ENCODE measurements at regions not wholly inside any gene's neighbourhood (a gene's known extent, or its start where the extent isn't known, plus 50 kb on each side); places are given as distances from the start of the nearest gene placed in this dataset.

- ChIA-PET POLR2A (ENCODE audit: partially characterized antibody) (no interaction called here), CTCF (ENCODE audit: partially characterized antibody) (interaction anchor here (1.1 kb wide), 1 partner anchor 41 kb away, joined by 3 read pairs; no protein-coding TSS in a partner anchor)
- Histone ChIP-seq H3K14ac (ENCODE audit: insufficient read length) (no peak overlapping the region), H2BK12ac (ENCODE audit: low read depth, low read length) (no peak overlapping the region), H2BK120ac (replicated peaks; ENCODE audit: low read depth, low read length) (no peak overlapping the region), H3K23me2 (ENCODE audit: low read depth, low read length) (no peaks in the 10 kb centered on the region), H2AK5ac (ENCODE audit: low read depth, low read length) (no peak overlapping the region), H3K23ac (ENCODE audit: insufficient read length) (no peak overlapping the region), H3K79me1 (ENCODE audit: low read depth, low read length) (no peaks in the 10 kb centered on the region), H3K27me3 (replicated peaks in 1 of 4; ENCODE audit: control insufficient read depth in 3 of 4, extremely low read depth in 1 of 4, insufficient read depth in 3 of 4, low read length in 3 of 4) (no peaks in the 10 kb centered on the region), H4K91ac (replicated peaks; ENCODE audit: insufficient read length, low read length) (no peak overlapping the region), H2BK20ac (ENCODE audit: low read length) (no peak overlapping the region), H3K79me2 (ENCODE audit: control insufficient read depth in 1 of 2, insufficient read depth in 2 of 2, low read length in 2 of 2) (no peaks in the 10 kb centered on the region), H3K4me2 (ENCODE audit: insufficient read depth in 1 of 2, low read depth in 2 of 2, low read length in 2 of 2) (no peak overlapping the region), H2BK5ac (ENCODE audit: low read depth, low read length) (no peak overlapping the region), H3K18ac (ENCODE audit: extremely low read depth, low read length) (no peak overlapping the region), H2AFZ (ENCODE audit: low read length) (no peak overlapping the region), H3K9ac (replicated peaks in 1 of 4; ENCODE audit: extremely low read depth in 1 of 4, low read depth in 3 of 4, low read length in 3 of 4) (no peak overlapping the region), H3K4me1 (replicated peaks in 1 of 4; ENCODE audit: control insufficient read depth in 3 of 4, insufficient read depth in 4 of 4, low read length in 3 of 4) (no peaks in the 10 kb centered on the region), H3K4ac (replicated peaks; ENCODE audit: insufficient read length, low read depth, low read length) (no peak overlapping the region), H4K8ac (ENCODE audit: extremely low read depth, insufficient read depth, low read length) (no peak overlapping the region), H3K56ac (replicated peaks; ENCODE audit: insufficient read length, low read depth, low read length) (no peak overlapping the region), H4K5ac (ENCODE audit: insufficient read length, low read depth, low read length) (no peak overlapping the region), H3K36me3 (ENCODE audit: control insufficient read depth in 2 of 4, insufficient read depth in 4 of 4, low read length in 3 of 4) (no peaks in the 10 kb centered on the region), H2BK15ac (ENCODE audit: low read length) (no peak overlapping the region), H3K27ac (ENCODE audit: low read depth, low read length) (no peak overlapping the region), H3K9me3 (ENCODE audit: insufficient read depth in 2 of 2, low read depth in 1 of 2, low read length in 1 of 2) (no peaks in the 10 kb centered on the region), H4K20me1 (replicated peaks in 1 of 2; ENCODE audit: control insufficient read depth in 1 of 2, insufficient read depth in 2 of 2, low read length in 2 of 2) (no peaks in the 10 kb centered on the region), H3K4me3 (ENCODE audit: extremely low read depth in 1 of 4, insufficient read depth in 2 of 4, low read depth in 3 of 4, low read length in 4 of 4) (no peak overlapping the region)
- FAIRE-seq = no peak
- WGBS, 2 experiments (ENCODE audit: extremely low coverage in 1 of 2, insufficient coverage in 1 of 2, insufficient read length in 1 of 2, insufficient replicate concordance in 2 of 2, low coverage in 1 of 2, low lambda C conversion rate in 2 of 2, missing lambda C conversion rate in 1 of 2) = 95% methylated on average over 3 of the region's 3 CpGs; no CpG with 5 or more reads in 1 of the 2 experiments
- TF ChIP-seq SP2 (IDR thresholded peaks at IDR 0.05; ENCODE audit: low read length) = no peak
- TF ChIP-seq HDAC2 (IDR thresholded peaks at IDR 0.05; ENCODE audit: borderline replicate concordance in 1 of 2, low read depth in 2 of 2, low read length in 2 of 2) = no peak
- TF ChIP-seq SIX5 (IDR thresholded peaks at IDR 0.05; ENCODE audit: low read depth, low read length) = no peak
- TF ChIP-seq CBX8 (IDR thresholded peaks at IDR 0.05; ENCODE audit: borderline replicate concordance, low read depth, low read length) = no peak
- no peak for TF ChIP-seq RBBP5 (IDR thresholded peaks at IDR 0.05; ENCODE audit: borderline replicate concordance, low read depth, low read length)
- TF ChIP-seq RXRA (IDR thresholded peaks at IDR 0.05; ENCODE audit: insufficient read depth, low read depth, low read length) = no peak
- TF ChIP-seq JUN (IDR thresholded peaks at IDR 0.05; ENCODE audit: low read depth, low read length) = no peak
- no peak for TF ChIP-seq CTBP2 (IDR thresholded peaks at IDR 0.05; ENCODE audit: borderline replicate concordance, insufficient read depth, insufficient read length, low read length)
- TF ChIP-seq TAF1 (IDR thresholded peaks at IDR 0.05; ENCODE audit: low read depth, low read length) = no peak
- TF ChIP-seq POLR2AphosphoS5 (IDR thresholded peaks at IDR 0.05; ENCODE audit: low read depth, low read length) = no peak
- TF ChIP-seq KDM4A (IDR thresholded peaks at IDR 0.05; ENCODE audit: low read depth, low read length, severe bottlenecking) = no peak
- DNase-seq (ENCODE audit: low read depth in 1 of 2, low spot score in 2 of 2) = no peak
Measured at GRCh38 chr12:85509857-85510256, 229.8 kb downstream of the ALX1 start.
